NCI-H748 (cell line): ENCODE measurements at regions not wholly inside any gene's neighbourhood (a gene's known extent, or its start where the extent isn't known, plus 50 kb on each side); places are given as distances from the start of the nearest gene placed in this dataset.
"Not testable (repeated sequence)": the region's sequence is repeated elsewhere in the genome, so short reads cannot be mapped to it uniquely, and the experiment has no call there.

Source experiments
- DNase-seq: peaks from one replicate; lab custom pipeline; 2025; ENCODE audit not compliant: unreplicated experiment; lab: John Stamatoyannopoulos, UW

GRCh38 chr14:57150449-57150848 lies 118.3 kb downstream of the EXOC5 start:
- DNase-seq: no peak

GRCh38 chr14:57139173-57139572 lies 129.5 kb downstream of the EXOC5 start:
- no peak for DNase-seq

DNA sequence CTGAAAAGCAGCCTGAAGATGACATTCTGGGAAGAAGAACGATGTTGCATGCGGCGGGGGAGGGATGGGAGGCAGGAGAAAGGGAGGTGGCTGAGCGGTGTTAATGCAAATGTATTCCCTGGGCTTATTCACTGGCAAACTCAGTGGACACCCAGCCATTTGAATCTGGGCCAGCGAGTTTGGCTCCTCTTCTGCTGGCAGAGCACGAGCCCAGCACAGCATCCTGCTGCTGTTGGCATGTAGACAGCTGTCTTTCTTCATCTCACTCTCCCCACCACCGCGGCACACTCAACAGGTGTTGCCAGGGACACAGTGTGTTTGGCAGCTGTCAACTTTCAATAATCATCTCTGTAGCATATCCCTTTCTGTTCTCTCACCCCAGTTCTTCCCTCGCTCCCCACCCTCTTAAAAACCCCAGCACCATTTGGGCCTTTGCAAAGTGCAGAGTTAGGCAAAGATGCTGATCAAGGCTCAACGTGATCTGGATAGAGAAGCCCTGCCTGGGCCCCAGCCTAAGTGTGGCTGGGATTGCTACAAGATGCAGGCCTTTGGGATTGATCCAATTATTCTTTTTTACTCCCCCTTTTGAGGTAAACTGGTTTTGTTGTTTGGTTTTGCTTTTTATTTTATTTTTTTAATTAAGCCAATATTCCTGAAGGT lies 131.9 kb downstream of the EXOC5 start:
- DNase-seq: peak; percentile 74

GRCh38 chr14:57127809-57128208 lies 140.9 kb downstream of the EXOC5 start:
- not testable (repeated sequence) for DNase-seq

GRCh38 chr14:57122129-57122528 lies 146.6 kb downstream of the EXOC5 start:
- DNase-seq: peak; percentile 74

DNA sequence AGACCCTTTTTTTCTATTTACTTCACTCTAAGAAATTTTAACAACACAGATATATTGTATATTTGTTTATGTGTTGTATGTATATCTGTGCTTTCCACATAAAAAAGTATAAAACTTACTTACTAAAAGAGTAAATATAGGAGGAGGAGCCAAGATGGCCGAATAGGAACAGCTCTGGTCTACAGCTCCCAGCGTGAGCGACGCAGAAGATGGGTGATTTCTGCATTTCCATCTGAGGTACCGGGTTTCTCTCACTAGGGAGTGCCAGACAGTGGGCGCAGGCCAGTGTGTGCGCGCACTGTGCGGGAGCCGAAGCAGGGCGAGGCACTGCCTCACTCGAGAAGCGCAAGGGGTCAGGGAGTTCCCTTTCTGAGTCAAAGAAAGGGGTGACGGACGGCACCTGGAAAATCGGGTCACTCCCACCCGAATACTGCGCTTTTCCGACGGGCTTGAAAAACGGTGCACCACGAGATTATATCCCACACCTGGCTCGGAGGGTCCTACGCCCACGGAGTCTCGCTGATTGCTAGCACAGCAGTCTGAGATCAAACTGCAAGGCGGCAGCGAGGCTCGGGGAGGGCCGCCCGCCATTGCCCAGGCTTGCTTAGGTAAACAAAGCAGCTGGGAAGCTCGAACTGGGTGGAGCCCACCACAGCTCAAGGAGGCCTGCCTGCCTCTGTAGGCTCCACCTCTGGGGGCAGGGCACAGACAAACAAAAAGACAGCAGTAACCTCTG lies 156.5 kb downstream of the EXOC5 start:
- DNase-seq: not testable (repeated sequence)

GRCh38 chr14:57110411-57110810 lies 158.3 kb downstream of the EXOC5 start:
- DNase-seq: not testable (repeated sequence)

GRCh38 chr14:57091030-57091608 lies 177.6 kb downstream of the EXOC5 start:
- no peak for DNase-seq

DNA sequence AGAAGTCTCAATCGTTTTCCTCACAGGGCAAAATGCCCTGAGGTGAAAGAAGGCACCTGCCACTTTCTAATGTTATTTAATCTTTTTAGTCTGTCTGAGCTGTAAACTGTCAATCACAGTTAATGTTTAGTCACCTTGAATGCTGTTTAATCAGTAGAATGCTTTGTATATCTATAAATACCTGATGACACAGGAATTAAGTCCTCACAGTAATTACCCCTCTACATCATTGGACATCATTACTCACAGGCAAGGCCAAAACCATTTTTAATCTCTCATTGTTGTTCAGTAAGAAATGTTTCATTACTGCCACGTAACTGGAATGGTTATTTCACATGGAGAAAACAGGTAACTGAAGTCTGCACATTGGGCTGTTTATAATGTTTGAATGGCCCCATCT lies 178.8 kb downstream of the EXOC5 start:
- peak; percentile 98 for DNase-seq

- no peak for DNase-seq
These were observed 180.9 kb downstream of the EXOC5 start for GRCh38 chr14:57087841-57088240.

GRCh38 chr14:57086271-57087162 lies 182.2 kb downstream of the EXOC5 start:
- no peak for DNase-seq

DNA sequence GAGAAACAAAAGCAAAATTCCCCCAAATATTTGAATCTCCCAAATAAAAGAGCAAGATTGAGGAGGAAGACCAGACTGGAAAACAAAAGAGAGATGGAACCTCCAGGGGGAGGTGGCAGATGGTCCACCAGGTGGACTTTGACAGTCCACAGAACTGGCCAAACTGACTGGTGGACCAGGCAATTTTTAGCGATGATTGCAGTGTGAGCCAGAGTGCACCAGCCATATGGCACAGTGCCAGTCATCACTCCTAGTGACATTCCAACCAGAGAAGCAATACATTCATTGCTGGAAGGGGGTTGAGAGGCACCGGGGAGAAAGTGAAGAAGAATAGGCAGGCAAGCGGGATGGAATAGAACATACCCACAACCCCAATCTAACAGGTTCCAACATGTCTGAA lies 182.9 kb downstream of the EXOC5 start:
- DNase-seq: peak; percentile 93

DNA sequence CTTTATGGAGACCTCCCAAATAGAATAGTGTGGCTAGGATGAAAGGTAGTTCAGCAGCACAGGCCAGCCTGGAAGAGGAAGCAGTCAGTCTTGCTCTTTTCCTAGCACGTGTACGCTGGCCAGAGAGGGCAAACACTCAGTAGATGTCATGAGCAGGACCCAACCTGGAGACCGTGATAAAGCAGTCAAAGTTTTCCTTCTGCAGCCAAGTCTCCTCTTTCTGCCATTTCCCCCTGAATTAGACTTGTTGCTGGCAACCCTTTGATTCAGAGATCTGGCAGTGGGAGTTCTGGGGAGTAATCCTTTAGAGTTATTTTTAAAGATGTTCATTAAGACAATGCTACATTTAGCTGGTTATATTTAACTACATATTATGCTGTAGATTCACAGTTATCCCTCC lies 183.7 kb downstream of the EXOC5 start:
- no peak for DNase-seq

GRCh38 chr14:57080691-57081090 lies 188.0 kb downstream of the EXOC5 start:
- no peak for DNase-seq

DNA sequence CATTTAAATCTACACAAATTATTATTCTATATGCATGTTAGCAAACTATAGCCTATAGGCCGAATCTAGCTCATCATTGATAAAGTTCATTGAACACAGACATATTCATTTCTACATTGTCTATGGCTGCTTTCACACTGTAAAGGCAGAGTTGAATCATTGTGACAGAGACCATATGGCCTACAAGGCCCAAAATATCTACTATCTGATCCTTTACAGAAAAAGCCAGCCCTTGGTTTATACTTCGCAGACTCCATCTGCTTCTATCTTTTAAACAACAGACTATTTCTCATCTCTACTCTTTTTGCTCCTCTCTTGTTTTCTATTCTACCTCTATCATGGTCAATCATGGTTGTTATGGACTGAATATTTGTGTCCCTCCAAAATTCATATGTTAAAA lies 190.7 kb downstream of the EXOC5 start:
- no peak for DNase-seq

DNA sequence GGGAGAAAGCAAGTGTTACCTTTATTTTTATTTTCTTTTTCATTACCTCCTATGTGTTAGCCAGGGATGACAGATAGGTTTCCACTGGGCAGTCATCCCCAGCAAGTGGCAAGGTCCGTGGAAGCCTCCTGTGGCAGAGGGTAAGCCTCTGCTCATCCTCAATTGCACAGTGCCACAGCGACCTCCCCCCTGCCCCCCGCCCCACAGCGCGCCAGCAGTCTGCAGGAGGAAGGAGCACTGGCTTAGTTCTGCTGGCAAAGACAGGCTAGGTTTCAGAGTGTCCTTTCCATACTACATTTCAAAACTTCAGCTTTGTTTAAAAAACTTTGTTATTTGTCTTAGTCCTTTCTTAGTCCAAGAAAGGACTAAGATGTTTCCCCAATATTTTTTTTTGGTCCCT lies 194.7 kb downstream of the EXOC5 start:
- no peak for DNase-seq

DNA sequence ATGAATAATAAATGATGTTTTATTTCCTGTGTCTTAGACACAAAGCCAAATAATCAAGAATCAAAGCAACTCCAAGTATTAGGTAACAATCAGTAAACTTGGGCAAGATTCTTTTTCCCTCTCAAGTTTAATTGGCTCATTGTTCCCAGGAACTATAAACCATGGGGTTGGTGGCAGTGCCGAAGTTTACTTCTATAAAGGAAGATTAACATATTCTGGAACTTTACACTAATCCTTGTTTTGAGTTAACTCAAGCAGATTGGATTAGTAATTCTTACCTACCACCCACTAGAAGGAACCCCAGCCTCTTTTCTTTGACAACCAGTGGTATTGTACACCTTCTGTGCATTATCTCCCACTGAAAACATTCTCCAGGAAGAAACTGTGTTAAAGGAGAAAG lies 197.1 kb downstream of the EXOC5 start:
- no peak for DNase-seq

DNA sequence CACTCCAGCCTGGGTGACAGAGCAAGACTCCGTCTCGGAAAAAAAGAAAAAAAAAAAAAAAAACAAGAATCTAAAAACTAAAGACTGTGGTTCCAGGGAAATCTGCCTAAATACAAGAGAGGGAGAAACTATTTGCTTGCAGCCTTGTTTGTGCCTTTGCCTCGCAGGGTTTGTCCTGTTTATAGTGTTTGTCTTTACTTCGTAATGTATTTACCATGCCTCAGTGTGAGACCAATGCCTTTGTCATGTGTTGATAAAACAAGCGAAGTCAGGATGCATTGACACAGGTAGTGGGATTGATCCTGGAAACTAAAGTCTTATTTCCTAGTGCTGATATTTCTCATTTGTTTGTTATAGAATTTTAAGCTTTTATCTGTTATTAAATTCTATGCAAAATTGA lies 199.0 kb downstream of the EXOC5 start:
- no peak for DNase-seq

- no peak for DNase-seq
These were observed 200.2 kb downstream of the EXOC5 start for GRCh38 chr14:57068511-57068910.

DNA sequence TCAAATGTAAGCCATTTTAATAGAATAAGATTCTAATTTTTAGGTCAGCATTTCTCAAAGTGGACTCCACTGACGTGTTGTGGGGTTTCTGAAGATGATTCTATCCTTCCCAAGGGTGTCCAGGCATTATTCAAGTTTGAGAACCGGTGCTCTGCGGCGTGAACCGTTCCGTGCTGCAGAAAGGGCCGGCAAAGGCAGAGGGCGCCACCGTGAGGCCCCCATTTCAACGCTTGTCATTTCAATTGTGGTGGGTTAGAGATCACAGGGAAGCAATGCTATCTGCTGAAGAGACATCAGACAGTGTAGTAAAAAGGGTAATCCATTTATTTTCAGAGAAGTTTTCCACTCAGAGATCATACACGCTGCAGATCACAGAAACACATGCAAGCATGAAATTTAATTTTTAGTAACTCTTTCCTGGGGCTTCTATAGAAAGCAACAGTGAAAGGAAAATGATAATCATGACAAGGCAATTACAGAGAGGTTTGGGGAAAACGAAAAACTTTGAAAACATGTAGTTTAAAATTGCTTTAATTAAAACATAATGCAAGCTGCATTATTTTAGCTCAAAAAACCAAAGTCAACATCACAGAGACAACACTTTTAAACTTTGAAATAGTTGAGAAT lies 201.7 kb downstream of the EXOC5 start:
- peak; percentile 88 for DNase-seq

- DNase-seq: peak; percentile 69
These were observed 202.2 kb downstream of the EXOC5 start for GRCh38 chr14:57066463-57066862.
